ENCODE measurements at regions not wholly inside any gene's neighbourhood (a gene's known extent, or its start where the extent isn't known, plus 50 kb on each side); places are given as distances from the start of the nearest gene placed in this dataset.
"Not testable (repeated sequence)": the region's sequence is repeated elsewhere in the genome, so short reads cannot be mapped to it uniquely, and the experiment has no call there.

DNA sequence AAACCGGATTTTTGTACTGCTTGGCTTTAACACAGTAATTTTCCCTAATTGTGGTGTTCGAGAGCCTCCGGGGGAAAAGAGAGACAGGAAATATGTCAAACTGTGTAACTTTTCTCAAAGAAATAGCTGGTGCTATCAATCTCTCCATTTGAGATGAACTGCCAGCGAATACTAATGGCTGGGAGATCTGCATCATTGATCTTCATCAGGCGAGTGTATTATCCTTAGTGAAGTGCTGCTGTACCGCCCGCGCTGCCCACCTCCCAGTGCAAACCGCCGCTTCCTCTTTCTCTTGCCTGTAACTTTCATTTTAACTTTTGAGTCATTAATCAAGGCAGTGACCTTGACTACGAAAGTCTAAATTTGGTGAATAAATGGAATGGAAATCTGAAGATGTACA is 246.1 kb upstream of the ST6GAL2 start:
- no peak for DNase-seq

DNA sequence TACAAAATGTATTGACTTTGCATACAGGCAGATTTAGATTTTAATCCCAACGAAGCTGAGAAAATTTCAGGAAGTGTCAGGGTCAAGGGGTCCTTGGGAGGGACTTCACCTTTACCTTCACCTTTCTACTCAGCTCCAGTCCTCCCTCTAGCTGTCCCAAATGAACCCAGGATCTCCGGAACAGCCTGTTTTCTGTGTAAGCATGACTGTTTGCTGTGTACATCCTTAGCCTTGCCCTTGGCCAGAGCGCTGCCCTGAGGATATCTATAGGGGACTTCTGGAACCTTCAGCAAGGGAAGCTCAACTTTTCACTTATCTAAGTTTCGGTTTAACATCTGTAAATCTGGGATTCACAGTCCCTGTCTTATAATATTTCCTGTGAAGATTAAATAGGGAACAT is 246.8 kb upstream of the ST6GAL2 start:
- no peak for DNase-seq

DNA sequence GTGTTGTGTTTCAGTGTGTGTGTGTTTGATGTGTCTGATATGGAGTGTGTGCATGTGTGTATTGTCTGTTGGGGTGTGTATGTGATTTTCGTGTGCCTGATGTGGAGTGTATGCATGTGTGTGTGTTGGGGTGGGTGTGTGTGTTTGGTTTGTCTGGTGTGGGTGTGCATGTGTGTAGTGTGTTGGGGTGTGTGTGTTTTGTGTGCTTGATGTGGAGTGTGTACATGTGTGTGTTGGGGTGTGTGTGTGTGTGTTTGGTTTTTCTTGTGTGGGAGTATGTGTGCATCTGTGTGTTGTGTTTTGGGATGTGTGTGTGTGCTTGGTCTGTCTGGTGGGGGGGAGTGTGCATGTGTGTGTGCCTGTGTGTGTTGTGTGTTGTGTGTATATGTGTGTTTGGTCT is 247.4 kb upstream of the ST6GAL2 start:
- DNase-seq: no peak

DNA sequence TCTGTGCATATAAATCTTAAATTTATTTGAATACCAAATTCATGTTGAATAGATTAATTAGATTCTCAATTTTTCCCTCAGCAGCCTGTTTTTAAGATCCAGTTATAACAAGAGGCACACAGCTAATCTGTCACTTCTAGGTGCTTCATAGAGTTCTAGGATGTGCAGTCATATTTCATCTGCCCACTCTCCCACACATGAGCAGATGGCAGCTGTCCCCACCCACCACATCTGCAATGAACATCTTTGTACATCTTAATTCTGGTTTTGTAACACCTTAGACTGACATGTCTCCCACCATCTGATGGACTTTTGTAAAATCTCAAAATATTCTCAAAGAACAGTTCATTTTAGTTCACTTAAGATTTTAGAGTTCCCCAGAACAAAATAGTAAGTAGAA is 250.8 kb upstream of the ST6GAL2 start:
- DNase-seq: no peak

DNA sequence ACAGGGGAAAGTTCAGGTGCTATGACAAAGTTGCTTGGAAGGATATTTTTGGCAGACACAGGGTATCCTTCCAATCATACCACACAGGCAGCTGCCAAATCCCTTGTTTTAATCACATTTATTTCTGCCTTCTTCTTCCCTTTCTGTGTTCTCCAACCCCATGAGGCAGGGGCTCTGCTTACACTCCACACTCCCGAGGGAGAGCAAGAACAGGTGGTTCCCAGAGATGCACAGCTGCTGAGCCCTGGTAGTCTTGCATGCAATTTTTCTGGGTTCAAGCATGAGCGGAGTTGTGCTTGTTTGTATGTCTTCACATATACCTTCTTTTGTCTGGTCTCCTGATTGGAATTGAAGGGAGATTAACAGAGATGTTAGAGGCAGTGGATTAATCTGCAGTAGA is 251.7 kb upstream of the ST6GAL2 start:
- DNase-seq: no peak

DNA sequence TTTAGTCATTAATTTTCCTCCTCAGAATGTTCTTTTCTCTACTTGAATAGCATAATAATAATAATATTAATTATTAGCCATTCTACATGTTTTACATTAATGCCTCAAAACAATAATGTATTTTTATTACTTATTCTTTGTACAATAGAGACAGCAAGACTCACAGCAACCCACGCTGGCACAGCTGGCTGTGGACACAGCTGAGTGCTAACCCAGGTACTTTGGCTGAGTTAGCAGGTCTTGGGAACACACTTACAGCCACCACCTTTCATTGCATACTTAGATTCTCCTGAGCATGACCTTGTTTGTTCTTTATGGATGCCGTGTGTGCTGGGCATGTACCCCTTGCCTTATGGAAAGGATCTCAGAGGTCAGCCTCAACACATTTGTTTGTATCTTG is 260.2 kb upstream of the ST6GAL2 start:
- DNase-seq: no peak

DNA sequence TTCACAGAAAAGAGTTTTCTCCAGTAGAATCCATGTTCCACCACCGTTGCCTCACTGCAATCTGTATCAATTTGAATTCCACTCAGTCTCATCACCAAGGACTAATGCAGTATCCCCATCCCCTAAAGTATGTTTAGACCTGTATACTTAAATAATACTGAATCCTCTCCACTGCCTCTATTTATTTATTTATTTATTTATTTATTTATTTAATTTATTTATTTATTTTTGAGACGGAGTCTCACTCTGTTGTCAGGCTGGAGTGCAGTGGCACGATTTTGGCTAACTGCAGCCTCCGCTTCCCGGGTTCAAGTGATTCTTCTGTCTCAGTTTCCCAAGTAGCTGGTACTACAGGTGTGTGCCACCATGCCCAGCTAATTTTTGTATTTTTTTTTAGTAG is 260.7 kb upstream of the ST6GAL2 start:
- not testable (repeated sequence) for DNase-seq

DNA sequence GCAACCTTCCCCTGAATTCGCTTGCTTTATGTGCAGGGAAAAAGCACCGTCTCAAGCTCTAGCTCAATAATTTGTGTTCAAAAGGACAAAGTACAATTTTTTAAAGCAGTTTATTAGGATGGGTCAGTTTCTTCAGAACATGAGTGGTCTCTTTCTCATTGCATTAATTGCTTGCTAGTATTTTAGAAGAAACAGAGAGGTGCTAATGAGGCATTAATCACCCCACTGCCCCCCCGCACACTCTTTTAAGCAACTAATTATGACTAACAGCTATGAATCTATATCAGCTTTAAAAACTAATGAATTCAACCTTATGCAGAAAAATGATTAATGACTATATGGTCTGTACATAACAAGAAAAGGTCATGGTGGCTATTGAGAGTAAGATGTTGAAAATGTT is 262.1 kb upstream of the ST6GAL2 start:
- no peak for DNase-seq

DNA sequence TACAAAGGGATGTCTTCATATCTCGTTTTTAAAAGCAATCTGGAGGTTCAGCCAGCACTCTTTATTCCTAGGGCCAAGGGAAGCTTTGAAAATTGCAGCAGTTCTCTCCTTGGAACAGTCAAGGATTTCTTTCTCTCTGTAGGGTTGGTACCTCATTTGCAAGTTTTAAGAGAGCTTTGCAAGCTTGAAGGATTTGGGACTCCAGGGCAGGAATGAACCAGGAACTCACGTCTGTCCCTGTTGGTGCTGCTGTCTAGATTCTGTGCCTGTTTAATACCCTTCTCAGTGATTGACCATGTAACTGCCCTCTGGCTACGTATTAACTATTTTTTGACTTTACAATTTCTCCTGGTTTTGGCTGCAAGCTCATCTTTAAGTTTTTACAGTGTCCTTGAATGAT is 262.5 kb upstream of the ST6GAL2 start:
- no peak for DNase-seq

DNA sequence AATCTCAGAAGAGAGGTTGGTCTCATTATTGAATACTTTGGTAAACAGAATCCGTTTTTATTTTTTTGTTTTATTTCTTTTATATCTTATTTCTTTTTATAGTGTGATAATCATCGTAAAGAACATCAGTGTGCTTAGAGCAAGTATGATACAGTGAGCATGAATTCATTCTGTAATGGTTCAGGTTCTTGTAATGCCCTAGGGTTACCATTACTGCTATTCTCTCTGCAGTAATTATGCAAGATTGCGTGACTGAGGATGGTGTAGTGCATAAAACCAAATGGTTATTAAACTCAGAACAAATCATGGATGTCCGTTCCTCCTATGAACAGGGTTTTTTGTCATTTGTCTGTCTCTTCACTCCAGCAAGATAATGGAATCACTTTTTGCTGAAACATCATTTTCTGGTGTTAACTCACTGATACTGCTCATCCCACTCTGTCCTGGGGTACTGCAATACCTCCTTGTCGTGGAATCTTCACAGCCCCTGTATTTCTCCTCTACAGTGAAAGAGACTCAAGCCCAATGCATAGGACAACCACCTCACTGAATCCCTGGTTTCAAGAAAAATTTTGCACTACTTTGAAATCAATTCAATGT is 274.8 kb upstream of the ST6GAL2 start:
- DNase-seq: no peak

DNA sequence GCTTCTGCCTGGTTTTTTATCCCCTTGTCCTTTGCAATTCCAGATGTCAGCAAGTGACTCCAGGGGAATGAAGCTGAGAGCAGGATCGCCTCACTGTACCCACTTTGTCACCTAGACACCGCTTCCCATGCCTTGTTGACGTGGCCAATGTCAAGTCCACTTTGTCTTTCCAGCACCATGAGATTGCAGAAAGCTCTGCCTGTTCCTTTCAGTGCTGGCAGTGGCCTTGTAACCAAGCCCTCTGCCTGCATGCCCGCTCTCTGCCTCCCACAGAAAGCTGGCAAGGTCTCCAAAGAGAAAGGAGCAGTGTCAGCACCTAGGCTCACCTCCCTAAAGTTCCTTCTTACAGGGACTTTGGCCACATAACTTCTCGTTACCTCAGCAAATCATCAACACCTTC is 282.2 kb upstream of the ST6GAL2 start:
- DNase-seq: no peak

DNA sequence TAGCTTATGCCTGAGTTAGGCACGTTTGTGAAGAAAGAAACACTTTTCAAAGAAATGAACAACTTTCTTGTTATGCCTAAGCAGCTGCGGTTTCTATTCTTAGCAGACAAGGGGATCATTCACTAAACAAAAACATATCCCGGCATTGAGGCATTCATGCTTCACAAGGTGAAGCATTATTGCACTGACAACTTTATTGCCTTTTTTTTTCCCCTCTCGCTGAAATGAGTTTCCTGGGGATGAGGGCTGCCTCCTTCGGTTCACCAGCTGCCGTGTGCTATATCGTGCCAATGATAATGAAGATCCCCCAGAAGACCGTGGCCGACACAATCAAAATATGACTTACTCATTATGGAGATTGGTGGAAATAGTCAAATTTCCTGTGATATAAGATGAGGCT is 288.2 kb upstream of the ST6GAL2 start:
- no peak for DNase-seq

DNA sequence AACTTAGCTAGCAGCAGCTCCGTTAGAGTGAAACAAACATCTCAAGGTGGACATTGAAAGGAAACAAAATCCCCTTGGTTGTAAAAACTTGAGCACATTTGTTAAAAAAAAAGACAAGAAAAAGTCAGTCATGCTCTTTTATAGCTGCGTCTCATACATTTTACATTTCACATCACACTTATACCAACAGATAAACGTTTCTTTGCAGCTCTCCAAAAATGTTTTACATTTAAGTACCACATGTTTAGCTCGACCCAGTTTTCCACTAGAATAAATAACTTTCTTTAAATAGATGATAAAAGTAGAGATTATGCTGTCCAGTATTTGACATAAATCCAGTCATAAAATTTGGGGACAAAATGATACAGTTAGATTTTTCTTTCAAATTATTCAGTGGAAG is 297.0 kb upstream of the ST6GAL2 start:
- DNase-seq: no peak

DNA sequence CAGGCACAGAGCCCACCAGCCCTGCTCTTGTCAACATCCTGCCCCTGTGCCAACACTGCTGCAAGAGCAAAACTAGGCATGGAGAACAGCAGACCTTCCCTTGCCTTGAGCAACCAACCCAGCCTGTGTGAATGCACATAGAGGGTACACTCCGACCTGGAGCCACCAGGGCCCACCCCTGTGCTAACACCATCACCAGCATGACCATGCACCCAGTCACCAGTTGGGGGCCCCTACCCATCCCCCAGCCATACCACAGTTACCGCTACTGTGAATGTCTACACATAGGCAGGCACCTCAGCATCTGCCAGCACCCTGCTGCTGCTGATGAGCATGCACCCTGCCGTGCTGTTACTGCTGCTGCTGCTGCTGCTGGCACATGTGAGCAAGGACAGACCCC is 301.9 kb upstream of the ST6GAL2 start:
- DNase-seq: no peak

DNA sequence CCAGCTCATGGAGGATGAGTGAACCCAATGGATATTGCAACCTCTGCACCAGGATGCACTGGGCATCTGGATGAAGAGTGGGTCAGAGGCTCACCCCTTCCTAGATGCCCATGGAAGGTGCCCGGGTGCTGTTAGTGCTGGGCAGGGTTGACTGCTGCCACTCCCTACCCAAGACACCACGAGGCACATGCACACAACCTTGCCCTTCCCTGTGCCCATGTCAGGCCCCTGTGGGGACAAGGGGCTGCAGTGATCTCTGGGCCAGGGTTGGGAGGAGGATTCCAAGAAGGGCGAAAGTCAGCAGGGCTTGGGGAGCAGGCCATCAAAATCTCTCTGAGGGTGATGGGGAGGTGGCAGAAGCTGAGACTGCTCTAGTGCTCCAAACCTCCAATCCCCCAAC is 309.7 kb upstream of the ST6GAL2 start:
- DNase-seq: no peak

DNA sequence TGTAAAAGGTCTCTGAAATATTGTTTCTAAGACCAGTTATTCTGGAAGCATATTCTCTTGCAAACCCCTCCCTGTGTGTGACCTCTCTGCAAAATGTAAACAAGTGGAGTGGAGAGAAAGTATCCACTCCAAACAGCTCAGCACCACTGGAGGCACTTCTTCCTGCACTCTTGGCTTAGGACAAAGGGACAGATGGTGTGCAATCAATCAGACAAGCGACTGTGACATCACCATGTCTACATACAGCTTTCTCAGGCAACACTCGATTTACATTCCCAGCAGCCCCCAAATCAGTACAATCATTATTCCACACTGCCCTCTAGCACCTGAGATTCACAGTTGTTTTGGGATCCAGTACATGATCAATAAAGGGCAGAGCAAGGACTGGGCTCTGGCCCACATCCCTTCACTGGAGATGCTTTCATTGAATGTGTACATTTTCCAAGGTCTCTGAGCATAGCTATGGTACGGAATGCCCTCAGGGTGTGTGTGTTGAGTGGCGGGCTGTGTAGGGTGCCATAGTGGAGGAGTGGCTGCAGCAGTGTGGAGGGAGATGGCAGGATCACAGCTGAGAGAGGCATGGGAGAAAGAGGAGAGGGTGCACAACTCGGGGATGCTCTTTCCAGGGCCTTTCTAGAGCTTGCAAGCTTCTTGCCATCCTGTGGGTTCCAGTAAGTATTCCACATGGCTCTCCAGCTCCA is 311.8 kb upstream of the ST6GAL2 start:
- peak; percentile 96 for DNase-seq

DNA sequence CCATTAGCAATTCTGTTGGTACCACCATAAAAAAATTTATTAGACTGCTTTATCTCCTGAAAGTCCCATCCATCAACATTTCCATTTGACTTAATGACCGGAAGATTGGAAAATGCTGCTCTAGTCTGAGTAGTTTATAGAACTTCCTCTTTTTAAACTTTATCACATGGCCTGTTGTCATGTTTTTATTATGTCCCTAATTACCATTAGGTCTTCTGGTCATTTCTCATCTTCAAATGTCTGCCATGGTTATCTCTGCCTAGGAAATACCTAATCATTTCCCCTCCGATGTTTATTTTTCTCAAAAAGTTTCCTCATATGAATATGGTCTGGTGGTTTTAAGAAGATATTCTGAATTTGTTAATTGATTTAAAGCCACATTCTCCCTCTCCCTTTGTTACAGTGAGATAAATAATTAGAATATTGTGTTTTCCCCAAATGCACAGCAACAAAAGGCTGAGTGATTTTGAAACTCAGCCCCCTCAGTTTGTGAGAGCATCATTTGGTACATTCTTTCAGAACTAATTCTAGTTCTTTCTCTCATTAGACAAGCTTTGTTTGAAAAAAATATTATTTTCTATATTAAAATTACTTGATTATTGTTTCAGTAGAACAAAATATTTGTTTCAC is 317.1 kb upstream of the ST6GAL2 start:
- DNase-seq: no peak

DNA sequence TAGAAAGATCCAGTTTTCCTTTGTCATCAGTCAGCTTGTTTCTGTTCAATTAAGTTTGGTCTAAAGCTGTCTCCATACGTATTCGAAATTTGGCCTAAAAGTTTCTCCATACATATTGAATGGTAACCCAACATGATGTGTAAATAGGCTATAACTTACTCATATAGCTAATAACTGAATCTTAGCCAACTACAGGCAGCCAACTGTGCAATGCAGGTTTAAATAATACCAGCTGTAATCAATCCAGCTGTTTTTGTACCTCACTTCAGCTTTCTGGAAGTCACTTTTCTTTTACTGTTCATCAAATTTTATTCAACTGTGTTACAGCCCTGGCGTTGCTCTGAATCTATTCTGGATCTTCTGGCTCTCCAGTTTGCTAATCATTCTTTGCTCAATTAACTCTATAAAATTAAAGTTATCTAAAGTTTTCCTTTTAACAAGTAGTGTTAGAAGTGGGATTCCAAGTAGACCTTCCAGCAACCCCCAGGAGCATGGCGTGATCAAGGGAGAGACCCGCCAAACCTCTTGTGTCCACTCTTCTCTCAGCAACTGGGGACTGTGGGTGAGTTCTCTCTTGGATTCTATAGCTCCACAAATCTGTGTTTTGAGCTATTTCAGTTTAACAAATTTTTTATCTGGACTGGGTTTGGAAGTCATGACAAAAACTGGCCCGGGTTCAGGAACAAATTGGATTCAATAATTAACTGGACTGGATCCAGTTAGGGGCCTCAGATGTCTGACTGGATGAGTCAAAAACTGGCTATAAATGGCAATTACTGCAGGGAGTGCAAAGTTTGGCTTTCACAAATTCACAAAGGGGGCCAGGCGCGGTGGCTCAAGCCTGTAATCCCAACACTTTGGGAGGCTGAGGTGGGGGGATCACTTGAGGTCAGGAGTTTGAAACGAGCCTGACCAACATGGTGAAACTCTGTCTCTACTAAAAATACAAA is 329.7 kb upstream of the ST6GAL2 start:
- DNase-seq: no peak

DNA sequence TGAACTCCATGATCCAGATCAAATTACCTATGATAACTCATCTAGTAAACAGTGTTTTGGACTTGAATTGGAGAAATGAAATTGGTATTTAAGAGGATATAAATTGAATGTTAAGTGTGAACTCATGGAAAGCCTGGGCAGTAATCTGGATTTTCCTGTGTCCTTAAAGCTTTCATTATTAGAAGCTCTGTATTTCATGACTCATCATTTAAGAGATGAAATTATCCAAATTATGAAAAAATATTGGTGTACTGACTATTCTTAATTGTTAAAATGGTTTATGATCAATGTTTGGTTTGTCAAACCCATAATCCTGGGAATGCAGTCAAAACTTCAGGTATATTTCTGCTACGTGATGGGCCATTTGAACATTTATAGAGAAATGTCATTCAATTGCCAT is 332.2 kb upstream of the ST6GAL2 start:
- no peak for DNase-seq

DNA sequence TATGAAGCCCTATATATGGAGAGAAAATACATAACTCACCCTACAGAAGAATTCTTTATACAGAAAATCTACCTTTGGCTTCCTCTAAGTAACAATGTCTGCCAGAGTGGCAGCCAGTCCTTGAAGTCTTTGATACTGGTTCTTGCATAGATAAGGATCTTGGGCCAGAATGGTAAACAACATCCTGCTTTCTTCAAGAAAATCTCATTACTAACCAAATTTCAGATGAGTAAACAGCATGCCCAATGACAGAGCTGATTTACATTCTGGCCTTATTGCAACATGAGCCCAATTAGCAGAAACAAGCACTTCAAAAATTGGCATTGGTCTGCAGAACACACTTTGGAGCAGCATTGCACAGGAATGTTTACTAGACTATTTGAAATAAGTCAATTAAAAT is 336.5 kb upstream of the ST6GAL2 start:
- no peak for DNase-seq

DNA sequence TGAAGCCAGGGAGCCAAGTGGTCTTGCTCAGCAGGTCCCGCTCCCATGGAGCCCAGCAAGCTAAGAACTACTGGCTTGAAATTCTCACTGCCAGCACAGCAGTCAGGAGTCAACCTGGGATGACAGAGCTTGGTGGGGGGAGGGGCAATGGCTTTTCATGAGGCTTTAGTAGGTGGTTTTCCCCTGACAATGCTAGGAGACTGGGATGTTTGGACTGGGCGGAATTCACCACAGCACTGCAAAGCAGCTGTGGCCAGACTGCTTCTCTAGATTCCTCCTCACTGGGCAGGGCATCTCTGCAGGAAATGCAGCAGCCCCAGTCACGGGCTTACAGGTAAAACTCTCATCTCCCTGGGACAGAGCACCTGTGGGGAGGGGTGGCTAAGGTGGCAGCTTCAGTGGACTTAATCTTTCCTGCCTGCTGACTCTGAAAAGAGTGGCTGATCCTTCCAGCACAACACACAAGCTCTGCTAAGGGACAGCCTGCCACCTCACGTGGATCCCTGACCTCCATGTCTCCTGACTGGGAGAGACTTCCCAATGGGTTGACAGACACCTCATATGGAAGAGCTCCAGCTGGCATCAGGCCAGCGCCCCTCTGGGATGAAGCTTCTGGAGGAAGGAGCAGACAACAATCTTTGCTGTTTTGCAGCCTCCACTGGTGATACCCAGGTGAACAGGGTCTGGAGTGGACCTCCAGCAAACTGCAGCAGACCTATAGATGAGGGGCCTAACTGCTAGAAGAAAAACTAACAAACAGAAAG is 349.7 kb upstream of the ST6GAL2 start:
- no peak for DNase-seq

DNA sequence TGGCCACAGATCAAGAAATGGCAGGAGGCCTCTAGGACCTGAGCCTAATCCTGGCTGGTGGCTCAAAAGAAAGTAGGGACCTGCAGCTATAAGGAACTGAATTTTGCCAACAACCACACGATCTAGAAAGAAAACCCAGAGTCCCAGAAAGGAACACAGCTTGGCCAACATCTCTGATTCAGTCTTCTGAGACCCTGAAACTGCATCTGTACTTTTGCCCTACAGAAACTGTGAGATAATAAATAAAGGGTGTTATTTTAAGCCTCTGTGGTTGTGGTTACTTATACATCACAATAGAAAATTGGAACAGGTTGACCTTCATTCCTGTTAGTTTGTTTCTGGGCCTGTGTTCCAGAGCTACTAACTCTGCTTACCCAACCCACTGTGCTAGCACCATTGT is 356.8 kb upstream of the ST6GAL2 start:
- DNase-seq: no peak

DNA sequence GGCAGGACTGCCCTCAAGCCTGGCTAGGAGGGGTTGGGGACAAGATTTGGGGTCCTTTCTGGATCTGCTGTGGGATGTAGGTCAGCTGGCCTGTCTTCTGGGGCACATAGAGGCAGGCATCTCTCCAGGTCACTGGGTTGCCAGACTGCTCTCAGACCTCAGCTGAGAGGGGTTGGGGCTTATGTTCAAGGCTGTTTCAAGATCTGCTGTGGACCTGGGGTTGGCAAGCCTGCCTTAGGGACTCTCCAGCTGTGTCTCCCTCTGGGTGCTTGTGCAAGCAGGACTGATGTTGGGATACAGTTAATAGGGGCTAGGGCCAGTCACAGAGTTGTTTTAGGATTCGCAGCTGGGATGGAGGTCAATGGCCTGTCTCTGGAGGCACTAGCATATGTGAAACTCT is 363.0 kb upstream of the ST6GAL2 start:
- DNase-seq: no peak
